Lung (tissue), 11 donors: ENCODE measurements at regions not wholly inside any gene's neighbourhood (a gene's known extent, or its start where the extent isn't known, plus 50 kb on each side); places are given as distances from the start of the nearest gene placed in this dataset.

Experiments used
- ATAC-seq: fragments of 200-7000 bp; cut with Tn5 transposase; one replicate; pipeline ENCODE4 v1.9.1; 2020; ENCODE audit warnings: moderate number of reproducible peaks; ENCODE audit not compliant: insufficient read depth, low FRiP score
- DNase-seq, 3 donors: peaks; one replicate each; pipeline ENCODE4 v3.0.0-alpha.2; 2013 to 2017
- H3K27ac ChIP-seq, 2 donors: one replicate each; pipeline ENCODE4 v1.5.1; 2013; ENCODE audit warnings: mild to moderate bottlenecking in 2 of 2, moderate library complexity in 2 of 2, control low read depth in 1 of 2, inconsistent platforms in 1 of 2, low read depth in 1 of 2, low read length in 1 of 2
- H3K27me3 ChIP-seq, 3 donors: one replicate each; pipeline ENCODE4 v1.5.1; 2013; ENCODE audit warnings: low read length in 2 of 3; ENCODE audit not compliant: control insufficient read depth in 3 of 3, insufficient read depth in 3 of 3
- H3K36me3 ChIP-seq, 4 donors: one replicate each; pipeline ENCODE4 v1.5.1; 2013; ENCODE audit warnings: low read length in 4 of 4, mild to moderate bottlenecking in 1 of 4, moderate library complexity in 1 of 4; ENCODE audit not compliant: control insufficient read depth in 4 of 4, insufficient read depth in 4 of 4
- H3K4me1 ChIP-seq, 5 donors: one replicate each; pipeline ENCODE4 v1.5.1; 2013; ENCODE audit warnings: low read length in 5 of 5, mild to moderate bottlenecking in 2 of 5, moderate library complexity in 1 of 5; ENCODE audit not compliant: control insufficient read depth in 5 of 5, insufficient read depth in 5 of 5
- H3K4me3 ChIP-seq: one replicate; pipeline ENCODE4 v1.5.1; 2013; ENCODE audit warnings: mild to moderate bottlenecking, control low read depth, moderate library complexity
- H3K9ac ChIP-seq, 2 donors: one replicate each; pipeline ENCODE4 v1.5.1; 2013; ENCODE audit warnings: low read length in 2 of 2, control low read depth in 1 of 2; ENCODE audit not compliant: insufficient read depth in 1 of 2
- H3K9me3 ChIP-seq, 4 donors: one replicate each; pipeline ENCODE4 v1.5.1; 2013; ENCODE audit warnings: low read length in 3 of 4, mild to moderate bottlenecking in 1 of 4, moderate library complexity in 1 of 4; ENCODE audit not compliant: control insufficient read depth in 4 of 4, insufficient read depth in 3 of 4
- WGBS, 2 donors: extraction: QIAGEN DNeasy Blood & Tissue Kit; methylation state at CpG; one replicate each; pipeline ENCODE4 v1.1.7; 2013; 5-methylcytosine and 5-hydroxymethylcytosine counted together
- TF ChIP-seq, protein P1 (sequence below): IDR thresholded peaks from 2 replicates; pipeline ENCODE4 v1.5.1; 2012; ENCODE audit warnings: mild to moderate bottlenecking; ENCODE audit errors: control extremely low read depth, extremely low read depth
- donor health status: control.
- donor health status: control.
- donor health status: Bipolar disorder and iron deficiency.
- donor health status: healthy.
- donor health status: DM: yes; HTN: yes; CAD: no.

DNA sequence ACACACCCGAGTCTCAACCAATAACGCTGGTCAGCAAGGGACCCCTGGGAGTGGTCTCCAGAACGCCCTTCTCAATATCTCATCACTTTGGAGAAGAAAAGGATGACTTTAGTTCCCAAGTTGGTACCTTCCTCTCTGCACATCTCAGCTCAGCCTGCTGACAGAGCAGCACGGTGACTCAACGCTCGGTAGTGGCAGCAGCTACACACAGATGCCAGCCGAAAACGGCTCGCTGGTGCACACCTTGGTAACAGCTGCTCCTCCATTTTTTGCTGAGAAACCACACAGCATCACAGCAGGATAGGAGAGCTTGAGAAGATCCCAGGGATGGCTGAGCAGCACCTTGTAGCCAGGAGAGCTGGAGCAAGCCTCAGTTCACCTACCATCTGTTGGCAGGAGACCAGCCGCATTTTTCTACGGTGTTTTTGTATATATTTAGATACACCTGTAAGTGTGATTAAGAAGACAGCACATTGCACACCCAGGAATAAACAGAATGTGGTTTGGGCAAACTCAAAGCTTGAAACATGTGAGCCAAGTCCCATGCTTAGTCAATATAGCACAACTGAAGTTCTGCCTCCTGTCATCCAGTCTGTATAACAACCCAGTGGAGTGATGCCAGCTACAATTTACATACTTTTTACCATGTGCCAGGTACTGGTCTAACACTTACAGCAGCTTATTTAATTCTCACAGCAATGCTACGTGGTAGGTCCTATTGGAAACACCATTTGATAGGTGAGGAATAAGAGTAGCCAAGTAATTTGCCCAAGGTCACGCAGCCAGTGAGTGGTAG lies 83.8 kb upstream of the ERCC4 start:
- WGBS, 2 donors, result 88 to 95% methylated on average over 13 of the region's 13 CpGs
- no peaks in the 10 kb centered on the region for H3K4me1 ChIP-seq
- no peaks in the 10 kb centered on the region for H3K9me3 ChIP-seq
- no peaks in the 10 kb centered on the region for H3K36me3 ChIP-seq
- no peak overlapping the region for H3K27ac ChIP-seq
- DNase-seq (no peak), ATAC-seq (no peak)
- H3K9ac ChIP-seq, result no peak overlapping the region
- TF ChIP-seq, protein P1, sequence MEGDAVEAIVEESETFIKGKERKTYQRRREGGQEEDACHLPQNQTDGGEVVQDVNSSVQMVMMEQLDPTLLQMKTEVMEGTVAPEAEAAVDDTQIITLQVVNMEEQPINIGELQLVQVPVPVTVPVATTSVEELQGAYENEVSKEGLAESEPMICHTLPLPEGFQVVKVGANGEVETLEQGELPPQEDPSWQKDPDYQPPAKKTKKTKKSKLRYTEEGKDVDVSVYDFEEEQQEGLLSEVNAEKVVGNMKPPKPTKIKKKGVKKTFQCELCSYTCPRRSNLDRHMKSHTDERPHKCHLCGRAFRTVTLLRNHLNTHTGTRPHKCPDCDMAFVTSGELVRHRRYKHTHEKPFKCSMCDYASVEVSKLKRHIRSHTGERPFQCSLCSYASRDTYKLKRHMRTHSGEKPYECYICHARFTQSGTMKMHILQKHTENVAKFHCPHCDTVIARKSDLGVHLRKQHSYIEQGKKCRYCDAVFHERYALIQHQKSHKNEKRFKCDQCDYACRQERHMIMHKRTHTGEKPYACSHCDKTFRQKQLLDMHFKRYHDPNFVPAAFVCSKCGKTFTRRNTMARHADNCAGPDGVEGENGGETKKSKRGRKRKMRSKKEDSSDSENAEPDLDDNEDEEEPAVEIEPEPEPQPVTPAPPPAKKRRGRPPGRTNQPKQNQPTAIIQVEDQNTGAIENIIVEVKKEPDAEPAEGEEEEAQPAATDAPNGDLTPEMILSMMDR, result no peak
- H3K4me3 ChIP-seq, result no peak overlapping the region
- no peaks in the 10 kb centered on the region for H3K27me3 ChIP-seq

DNA sequence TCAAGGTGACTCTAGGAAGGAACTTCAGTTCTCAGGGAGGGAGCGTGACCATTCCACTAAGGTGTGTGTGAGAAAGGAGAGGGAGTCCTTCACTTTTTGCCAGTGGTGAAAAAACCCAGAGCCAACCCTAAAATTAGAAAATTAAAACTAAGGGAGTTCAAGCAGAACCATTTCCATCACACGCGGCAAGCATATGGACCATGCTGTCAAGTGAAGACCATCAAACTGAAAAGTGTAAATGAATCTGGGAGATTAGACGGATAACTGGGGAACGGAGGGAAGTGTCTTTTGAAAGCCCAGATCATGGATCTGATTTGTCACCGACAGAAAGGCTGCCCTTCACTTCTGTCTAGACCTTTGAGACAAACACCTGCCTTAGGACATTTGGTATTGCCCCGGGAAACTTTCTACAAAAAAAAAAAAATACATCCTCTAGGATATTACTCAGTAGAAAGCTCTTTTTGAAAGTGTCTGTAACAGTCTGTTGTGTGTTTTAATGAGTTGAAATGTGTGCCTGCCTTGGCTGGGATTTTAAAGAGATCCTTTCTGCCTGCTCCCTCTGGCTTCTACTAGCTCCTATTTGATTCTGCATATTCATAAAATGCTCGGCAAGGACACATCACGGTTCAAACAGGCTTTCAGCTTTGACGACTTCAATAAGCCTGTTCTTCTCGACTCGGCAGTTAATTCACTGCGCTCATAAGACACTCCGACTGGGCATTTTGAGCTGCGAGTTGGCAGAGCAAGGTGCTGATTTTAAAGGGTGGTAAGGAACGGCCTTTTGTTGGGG lies 81.4 kb upstream of the ERCC4 start:
- H3K4me1 ChIP-seq, result no peaks in the 10 kb centered on the region
- peaks cover 0 to 2% (median 0%) of the 10 kb centered on the region in 4 donors for H3K9me3 ChIP-seq
- H3K4me3 ChIP-seq, result no peak overlapping the region
- whole genome bisulfite sequencing, 2 donors, result 86 to 93% methylated on average over 16 of the region's 16 CpGs
- H3K9ac ChIP-seq, result no peak overlapping the region
- no peak overlapping the region for H3K27ac ChIP-seq
- no peak for ATAC-seq
- no peaks in the 10 kb centered on the region for H3K36me3 ChIP-seq
- no peaks in the 10 kb centered on the region for H3K27me3 ChIP-seq
- no peak for DNase-seq
- TF ChIP-seq, protein P1, result no peak

DNA sequence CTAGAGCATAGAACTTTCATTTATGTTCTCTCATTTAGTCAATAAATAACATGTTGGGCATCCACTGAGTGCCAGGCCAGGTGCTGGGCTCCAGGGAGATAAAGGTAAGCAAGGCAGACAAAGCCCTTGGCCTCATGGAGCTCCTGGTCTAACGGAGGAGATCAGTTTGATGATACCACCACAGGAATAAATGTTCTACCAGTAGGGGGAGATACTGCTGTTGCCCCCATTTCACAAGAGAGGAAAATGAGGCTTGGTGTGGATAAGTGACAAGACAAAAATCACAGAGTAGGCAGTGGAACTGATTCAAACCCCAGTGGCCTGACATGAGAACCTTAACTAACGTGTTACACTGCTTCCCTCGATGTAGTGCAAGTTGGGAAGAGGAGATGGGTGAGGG lies 80.4 kb upstream of the ERCC4 start:
- no peak overlapping the region for H3K4me3 ChIP-seq
- WGBS, 2 donors, result 85 to 86% methylated on average over 3 of the region's 3 CpGs
- H3K4me1 ChIP-seq, result no peaks in the 10 kb centered on the region
- DNase-seq, result no peak
- ATAC-seq, result no peak
- no peak overlapping the region for H3K9ac ChIP-seq
- TF ChIP-seq, protein P1, result no peak
- no peaks in the 10 kb centered on the region for H3K27me3 ChIP-seq
- no peaks in the 10 kb centered on the region for H3K36me3 ChIP-seq
- peaks cover 0 to 2% (median 0%) of the 10 kb centered on the region in 4 donors for H3K9me3 ChIP-seq
- H3K27ac ChIP-seq, result no peak overlapping the region
